ENCODE measurements at regions not wholly inside any gene's neighbourhood (a gene's known extent, or its start where the extent isn't known, plus 50 kb on each side); places are given as distances from the start of the nearest gene placed in this dataset.

DNA sequence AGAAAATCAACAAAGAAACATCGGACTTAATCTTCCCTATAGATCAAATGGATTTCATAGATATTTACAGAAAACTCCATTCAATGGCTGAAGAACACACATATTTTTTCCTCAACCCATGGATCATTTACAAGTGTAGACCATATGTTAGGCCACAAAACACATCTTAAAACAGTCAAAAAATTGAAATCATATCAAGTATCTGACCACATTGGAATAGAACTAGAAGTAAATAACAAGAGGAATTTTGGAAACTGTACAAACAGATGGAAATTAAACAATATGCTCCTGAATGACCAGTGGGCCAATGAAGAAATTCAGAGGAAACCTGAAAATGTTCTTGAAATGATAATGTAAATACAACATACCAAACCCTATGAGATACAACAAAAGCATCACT, 323.1 kb upstream of the GPR149 start:
- intact Hi-C loops (cut with micrococcal nuclease): no loop called here
- no peaks in the 10 kb centered on the region for H3K4me1 Mint-ChIP-seq
- no peak overlapping the region for H2AFZ ChIP-seq (ENCODE audit: insufficient read depth, low read depth, low read length, poor library complexity, severe bottlenecking)
- no peaks in the 10 kb centered on the region for H3K27me3 ChIP-seq (replicated peaks in 1 of 4; ENCODE audit: control extremely low read depth in 1 of 4, control insufficient read depth in 3 of 4, insufficient read depth in 4 of 4, low read length in 3 of 4)
- peaks cover 5% of the 10 kb centered on the region for H3K9me3 Mint-ChIP-seq (ENCODE audit: insufficient read depth)
- H3K4me3 ChIP-seq (ENCODE audit: control extremely low read depth in 1 of 5, extremely low read depth in 1 of 5, insufficient read depth in 1 of 5, low read depth in 2 of 5, low read length in 4 of 5): no peak overlapping the region
- ATAC-seq (ENCODE audit: low read depth) (no peak), DNase-seq (no peak)
- H4K20me1 ChIP-seq (ENCODE audit: control insufficient read depth, insufficient read depth, low read length, poor library complexity, severe bottlenecking): no peaks in the 10 kb centered on the region
- no peaks in the 10 kb centered on the region for H3K79me2 ChIP-seq (ENCODE audit: control insufficient read depth, insufficient read depth, low read length)
- H3K27ac Mint-ChIP-seq: no peak overlapping the region
- H3K9me3 ChIP-seq (ENCODE audit: control extremely low read depth in 1 of 3, control insufficient read depth in 2 of 3, insufficient read depth in 1 of 3, low read length in 2 of 3): no peaks in the 10 kb centered on the region
- TF ChIP-seq, protein P1, sequence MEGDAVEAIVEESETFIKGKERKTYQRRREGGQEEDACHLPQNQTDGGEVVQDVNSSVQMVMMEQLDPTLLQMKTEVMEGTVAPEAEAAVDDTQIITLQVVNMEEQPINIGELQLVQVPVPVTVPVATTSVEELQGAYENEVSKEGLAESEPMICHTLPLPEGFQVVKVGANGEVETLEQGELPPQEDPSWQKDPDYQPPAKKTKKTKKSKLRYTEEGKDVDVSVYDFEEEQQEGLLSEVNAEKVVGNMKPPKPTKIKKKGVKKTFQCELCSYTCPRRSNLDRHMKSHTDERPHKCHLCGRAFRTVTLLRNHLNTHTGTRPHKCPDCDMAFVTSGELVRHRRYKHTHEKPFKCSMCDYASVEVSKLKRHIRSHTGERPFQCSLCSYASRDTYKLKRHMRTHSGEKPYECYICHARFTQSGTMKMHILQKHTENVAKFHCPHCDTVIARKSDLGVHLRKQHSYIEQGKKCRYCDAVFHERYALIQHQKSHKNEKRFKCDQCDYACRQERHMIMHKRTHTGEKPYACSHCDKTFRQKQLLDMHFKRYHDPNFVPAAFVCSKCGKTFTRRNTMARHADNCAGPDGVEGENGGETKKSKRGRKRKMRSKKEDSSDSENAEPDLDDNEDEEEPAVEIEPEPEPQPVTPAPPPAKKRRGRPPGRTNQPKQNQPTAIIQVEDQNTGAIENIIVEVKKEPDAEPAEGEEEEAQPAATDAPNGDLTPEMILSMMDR (IDR thresholded peaks at IDR 0.05): no peak
- no peak for TF ChIP-seq EZH2 (IDR thresholded peaks at IDR 0.05; ENCODE audit: borderline replicate concordance, insufficient read depth, low read depth, low read length, poor library complexity, severe bottlenecking)
- H3K36me3 ChIP-seq (replicated peaks in 1 of 2; ENCODE audit: control extremely low read depth in 1 of 2, control insufficient read depth in 1 of 2, extremely low read depth in 1 of 2, insufficient read depth in 2 of 2, low read length in 1 of 2): no peaks in the 10 kb centered on the region
- H3K4me2 ChIP-seq (replicated peaks; ENCODE audit: low read depth, low read length, poor library complexity, severe bottlenecking): no peak overlapping the region
- no peak overlapping the region for H3K4me3 Mint-ChIP-seq
- ChIA-PET POLR2A (no interaction called here), CTCF (no interaction called here)
- H3K4me1 ChIP-seq (ENCODE audit: control insufficient read depth in 2 of 2, insufficient read depth in 2 of 2, low read length in 2 of 2): no peaks in the 10 kb centered on the region
- no peaks in the 10 kb centered on the region for H3K27me3 Mint-ChIP-seq
- 88% methylated on average over 1 of the region's 1 CpG for WGBS (ENCODE audit: insufficient coverage)
- H3K9ac ChIP-seq (ENCODE audit: low read length): no peak overlapping the region
- H3K27ac ChIP-seq (ENCODE audit: low read length in 2 of 2): no peak overlapping the region

DNA sequence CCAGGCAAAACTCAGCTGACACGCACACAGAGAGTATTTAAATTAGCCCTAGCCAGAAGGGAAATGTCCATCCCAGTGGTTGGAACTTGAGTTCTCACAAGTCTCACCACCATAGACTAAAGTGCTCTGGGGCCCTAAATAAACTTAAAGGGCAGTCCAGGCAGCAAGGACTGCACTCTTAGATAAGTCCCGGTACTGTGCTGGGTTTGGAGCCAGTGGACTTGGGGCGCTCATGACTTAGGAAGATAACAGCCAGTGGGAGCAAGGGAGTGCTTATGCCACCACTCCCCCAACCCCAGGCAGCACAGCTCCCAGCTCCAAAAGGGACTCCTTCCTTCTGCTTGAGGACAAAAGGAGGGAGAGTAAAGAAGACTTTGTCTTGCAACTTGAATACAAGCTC, 319.5 kb upstream of the GPR149 start:
- H3K27me3 ChIP-seq (replicated peaks in 1 of 4; ENCODE audit: control extremely low read depth in 1 of 4, control insufficient read depth in 3 of 4, insufficient read depth in 4 of 4, low read length in 3 of 4): no peaks in the 10 kb centered on the region
- no peak overlapping the region for H2AFZ ChIP-seq (ENCODE audit: insufficient read depth, low read depth, low read length, poor library complexity, severe bottlenecking)
- H3K9me3 Mint-ChIP-seq (ENCODE audit: insufficient read depth): no peaks in the 10 kb centered on the region
- DNase-seq (no peak), ATAC-seq (ENCODE audit: low read depth) (no peak)
- ChIA-PET CTCF (no interaction called here), POLR2A (no interaction called here)
- TF ChIP-seq, protein P1 (IDR thresholded peaks at IDR 0.05): no peak
- TF ChIP-seq EZH2 (IDR thresholded peaks at IDR 0.05; ENCODE audit: borderline replicate concordance, insufficient read depth, low read depth, low read length, poor library complexity, severe bottlenecking): no peak
- H3K36me3 ChIP-seq (replicated peaks in 1 of 2; ENCODE audit: control extremely low read depth in 1 of 2, control insufficient read depth in 1 of 2, extremely low read depth in 1 of 2, insufficient read depth in 2 of 2, low read length in 1 of 2): no peaks in the 10 kb centered on the region
- no peaks in the 10 kb centered on the region for H3K27me3 Mint-ChIP-seq
- H3K9ac ChIP-seq (ENCODE audit: low read length): no peak overlapping the region
- no peaks in the 10 kb centered on the region for H4K20me1 ChIP-seq (ENCODE audit: control insufficient read depth, insufficient read depth, low read length, poor library complexity, severe bottlenecking)
- no peak overlapping the region for H3K4me2 ChIP-seq (replicated peaks; ENCODE audit: low read depth, low read length, poor library complexity, severe bottlenecking)
- intact Hi-C loops (cut with micrococcal nuclease): no loop called here
- no peak overlapping the region for H3K27ac ChIP-seq (ENCODE audit: low read length in 2 of 2)
- no peak overlapping the region for H3K4me3 Mint-ChIP-seq
- no peaks in the 10 kb centered on the region for H3K79me2 ChIP-seq (ENCODE audit: control insufficient read depth, insufficient read depth, low read length)
- no peak overlapping the region for H3K4me3 ChIP-seq (ENCODE audit: control extremely low read depth in 1 of 5, extremely low read depth in 1 of 5, insufficient read depth in 1 of 5, low read depth in 2 of 5, low read length in 4 of 5)
- no peaks in the 10 kb centered on the region for H3K9me3 ChIP-seq (ENCODE audit: control extremely low read depth in 1 of 3, control insufficient read depth in 2 of 3, insufficient read depth in 1 of 3, low read length in 2 of 3)
- H3K27ac Mint-ChIP-seq: no peak overlapping the region
- WGBS (ENCODE audit: insufficient coverage): 92% methylated on average over 1 of the region's 3 CpGs
- H3K4me1 Mint-ChIP-seq: no peaks in the 10 kb centered on the region
- H3K4me1 ChIP-seq (ENCODE audit: control insufficient read depth in 2 of 2, insufficient read depth in 2 of 2, low read length in 2 of 2): no peaks in the 10 kb centered on the region

Data from B cell (primary cell).